K562 (cell line): ENCODE measurements at regions not wholly inside any gene's neighbourhood (a gene's known extent, or its start where the extent isn't known, plus 50 kb on each side); places are given as distances from the start of the nearest gene placed in this dataset.

Experiments used
- ATAC-seq: fragments of 200-7000 bp; cut with Tn5 transposase; 3 replicates; pipeline ENCODE4 v1.9.1; 2020; ENCODE audit warnings: moderate library complexity
- BruUV-seq: library from RNA; stranded (reverse); fragments of 400-500 nt; replicated peaks from 2 replicates; lab custom pipeline; 2021; lab: Mats Ljungman, UMichigan
- CTCF ChIA-PET: fragments of 300-600 bp; formaldehyde crosslinking; extraction: SDS; loops from one replicate; lab custom pipeline; 2021; ENCODE audit warnings: low intra/inter-chr PET ratio; lab: Yijun Ruan, JAX
- POLR2A ChIA-PET: fragments of 300-600, 350-650 bp; sonication (Branson Sonifier 250); formaldehyde crosslinking; extraction: SDS; loops from one replicate; lab custom pipeline; 2021; ENCODE audit warnings: antibody characterized with exemption, inconsistent platforms; lab: Yijun Ruan, JAX
- DNase-seq, 4 experiments: peaks; one replicate each; pipeline versions ENCODE4 v3.0.0 to v3.0.0-alpha.2; 2011 to 2018; ENCODE audit warnings: low spot score in 3 of 4, mixed read lengths in 3 of 4; ENCODE audit errors: extremely low read depth in 1 of 4
- FAIRE-seq: peaks from 2 replicates; lab custom pipeline; 2011; peaks lifted over from hg19 to GRCh38; lab: Jason Lieb, UNC
- H2AFZ ChIP-seq: 2 replicates; pipeline ENCODE4 v1.6.0; 2011; ENCODE audit warnings: low read depth, low read length, control low read depth, inconsistent platforms
- H3K27ac ChIP-seq: fragments of 200-600 bp; 3 replicates; pipeline ENCODE4 v1.8.0; 2011; ENCODE audit warnings: low read depth, mild to moderate bottlenecking, control low read depth, inconsistent platforms, low read length, moderate library complexity, mixed read lengths; ENCODE audit errors: extremely low read depth
- H3K27me3 ChIP-seq, 2 experiments: fragments of 300-600 bp in 1 of 2; 2 replicates in 1 of 2; 3 replicates in 1 of 2; pipeline versions ENCODE4 v1.6.0 to v1.8.0; 2011; ENCODE audit warnings: inconsistent platforms in 2 of 2, low read length in 2 of 2, mild to moderate bottlenecking in 1 of 2, mixed read lengths in 1 of 2, moderate library complexity in 1 of 2; ENCODE audit not compliant: control insufficient read depth in 2 of 2, insufficient read depth in 2 of 2
- H3K36me3 ChIP-seq: fragments of 300-600 bp; 3 replicates; pipeline ENCODE4 v1.8.0; 2011; ENCODE audit warnings: mild to moderate bottlenecking, low read length, inconsistent platforms; ENCODE audit not compliant: control insufficient read depth, insufficient read depth
- H3K4me1 ChIP-seq, 2 experiments: fragments of 200-600 bp in 1 of 2; replicated peaks in 1 of 2; 2 replicates in 1 of 2; 3 replicates in 1 of 2; pipeline versions ENCODE4 v1.5.1 to v1.8.0; 2011; ENCODE audit warnings: inconsistent platforms in 2 of 2, low read length in 2 of 2, mild to moderate bottlenecking in 1 of 2, mixed read lengths in 1 of 2, moderate library complexity in 1 of 2; ENCODE audit not compliant: control insufficient read depth in 2 of 2, insufficient read depth in 2 of 2
- H3K4me2 ChIP-seq: 2 replicates; pipeline ENCODE4 v1.6.1; 2011; ENCODE audit warnings: low read length, control low read depth, inconsistent platforms, mixed read lengths; ENCODE audit not compliant: insufficient read depth
- H3K4me3 ChIP-seq: fragments of 200-600 bp; sonication (generic), shearing (Covaris generic); 2 replicates; pipeline ENCODE4 v1.5.1; 2016; ENCODE audit warnings: control low read depth, inconsistent platforms
- H3K79me2 ChIP-seq: fragments of 200-600 bp; 3 replicates; pipeline ENCODE4 v1.8.0; 2011; ENCODE audit warnings: low read length, inconsistent platforms; ENCODE audit not compliant: control insufficient read depth, insufficient read depth
- H3K9ac ChIP-seq, 2 experiments: 2 replicates each; pipeline versions ENCODE4 v1.6.0 to v1.6.1; 2011; ENCODE audit warnings: low read depth in 2 of 2, low read length in 2 of 2, control low read depth in 1 of 2, inconsistent platforms in 1 of 2, mild to moderate bottlenecking in 1 of 2, mixed read lengths in 1 of 2; ENCODE audit not compliant: insufficient read depth in 1 of 2
- H3K9me1 ChIP-seq: one replicate; pipeline ENCODE4 v1.6.0; 2011; ENCODE audit warnings: inconsistent platforms, mild to moderate bottlenecking, low read length, moderate library complexity; ENCODE audit not compliant: control insufficient read depth, insufficient read depth
- H3K9me3 ChIP-seq: replicated peaks from 2 replicates; pipeline ENCODE4 v1.5.1; 2011; ENCODE audit warnings: low read depth, low read length, inconsistent platforms; ENCODE audit not compliant: control insufficient read depth, insufficient read depth
- H4K20me1 ChIP-seq: replicated peaks from 2 replicates; pipeline ENCODE4 v1.6.1; 2011; ENCODE audit warnings: low read length, inconsistent platforms, mixed read lengths; ENCODE audit not compliant: control insufficient read depth, insufficient read depth
- ATF7 ChIP-seq: fragments of 450-650 bp; IDR thresholded peaks from 2 replicates; pipeline ENCODE4 v1.7.1; 2014; ENCODE audit warnings: mild to moderate bottlenecking, moderate library complexity
- FOXJ3 ChIP-seq: sonication (generic); formaldehyde crosslinking; IDR thresholded peaks from 2 replicates; pipeline ENCODE4 v1.4.0; 2020; ENCODE audit warnings: mild to moderate bottlenecking, missing genetic modification reagents
- GATAD2A ChIP-seq: fragments of 450-650 bp; IDR thresholded peaks from 2 replicates; pipeline ENCODE4 v1.6.1; 2017
- KAT8 ChIP-seq: fragments of 450-650 bp; IDR thresholded peaks from 2 replicates; pipeline ENCODE4 v1.6.1; 2016; ENCODE audit warnings: low read depth, mild to moderate bottlenecking
- NCOA1 ChIP-seq: fragments of 450-650 bp; IDR thresholded peaks from 2 replicates; pipeline ENCODE4 v1.6.1; 2016; ENCODE audit warnings: low read depth
- POLR2G ChIP-seq: fragments of 200-400 bp; formaldehyde crosslinking; IDR thresholded peaks from 2 replicates; pipeline ENCODE4 v1.6.1; 2017; ENCODE audit warnings: low read depth, mild to moderate bottlenecking, antibody characterized with exemption, low read length, moderate library complexity
- RBM22 ChIP-seq: fragments of 200-400 bp; formaldehyde crosslinking; IDR thresholded peaks from 2 replicates; pipeline ENCODE4 v1.6.1; 2018; ENCODE audit warnings: low read length, low read depth; ENCODE audit not compliant: poor library complexity, severe bottlenecking
- SPI1 ChIP-seq: IDR thresholded peaks from 2 replicates; pipeline ENCODE4 v1.6.1; 2011; ENCODE audit warnings: low read depth, low read length, control low read depth, borderline replicate concordance
- TBL1XR1 ChIP-seq, 2 experiments: IDR thresholded peaks; 2 replicates each; pipeline ENCODE4 v1.6.1; 2012; ENCODE audit warnings: improper control_type of control experiment in 2 of 2, low read length in 2 of 2, mild to moderate bottlenecking in 1 of 2
- TBP ChIP-seq: optimal IDR thresholded peaks from 2 replicates; pipeline ENCODE3; 2011; ENCODE audit warnings: low read depth, low read length, improper control_type of control experiment
- TEAD1 ChIP-seq, 2 experiments: fragments of 450-650 bp in 1 of 2; sonication (generic) in 1 of 2; formaldehyde crosslinking; IDR thresholded peaks; 2 replicates each; pipeline versions ENCODE4 v1.4.0 to v1.8.0; 2020 to 2022; ENCODE audit warnings: mild to moderate bottlenecking in 2 of 2, missing genetic modification reagents in 1 of 2
- ZC3H4 ChIP-seq: sonication (generic); formaldehyde crosslinking; IDR thresholded peaks from 2 replicates; pipeline ENCODE4 v1.9.0; 2021; ENCODE audit warnings: missing genetic modification reagents, borderline replicate concordance
- ZNF561 ChIP-seq: fragments of 450-650 bp; formaldehyde crosslinking; conservative IDR thresholded peaks from 2 replicates; pipeline ENCODE4 v1.4.0; 2020; ENCODE audit warnings: mild to moderate bottlenecking, moderate library complexity
- ZNF785 ChIP-seq: fragments of 250-450 bp; sonication (Bioruptor Pico); IDR thresholded peaks from 2 replicates; pipeline ENCODE4 v1.4.0; 2020; ENCODE audit warnings: mild to moderate bottlenecking
- WGBS: fragments of 100-300 bp; shearing (Covaris generic); methylation state at CpG from one replicate; pipeline ENCODE4 v1.1.6; 2016; ENCODE audit warnings: low coverage, mixed read lengths; ENCODE audit not compliant: insufficient coverage; ENCODE audit errors: missing lambda C conversion rate; 5-methylcytosine and 5-hydroxymethylcytosine counted together
- in situ Hi-C: fragments of 300-500 bp; cut with MboI; formaldehyde crosslinking; loops from 4 replicates; pipeline ENCODE4 v1.15.0; 2018; ENCODE audit warnings: inconsistent platforms, mixed read lengths
- intact Hi-C: fragments of 100-400 bp; cut with micrococcal nuclease; formaldehyde crosslinking; loops from 2 replicates; pipeline ENCODE4 v1.14.2; 2022
- TF ChIP-seq, protein P1 (sequence below): fragments of 250-450 bp; sonication (Bioruptor Pico); IDR thresholded peaks from 2 replicates; pipeline ENCODE4 v1.4.0; 2020; ENCODE audit warnings: borderline replicate concordance

DNA sequence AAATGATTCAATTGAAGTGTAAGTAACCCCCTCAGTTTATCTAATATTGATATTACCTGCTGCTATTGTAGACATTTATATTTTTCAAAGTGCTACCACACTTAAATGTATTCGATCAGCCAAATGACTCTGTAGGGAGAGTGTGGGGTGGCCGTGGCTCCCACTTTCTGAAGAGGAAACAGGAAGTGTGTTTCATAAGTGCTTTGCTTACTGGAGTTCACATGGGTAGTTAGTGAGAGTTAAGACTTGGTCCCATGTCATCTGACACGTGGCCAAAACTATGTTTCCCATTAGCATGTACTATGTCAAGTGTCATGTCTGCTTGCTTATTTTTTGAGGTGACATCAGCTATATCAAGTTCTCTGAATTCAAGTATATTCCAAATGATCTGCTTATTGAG, 308.1 kb upstream of the GATB start:
- ChIA-PET POLR2A (no interaction called here), CTCF (no interaction called here)
- Histone ChIP-seq H3K4me2 (no peak overlapping the region), H3K4me3 (no peak overlapping the region), H3K36me3 (no peaks in the 10 kb centered on the region), H2AFZ (no peak overlapping the region), H3K27me3 (peaks cover 0 to 14% of the 10 kb centered on the region in 2 experiments; a peak in 2 of 5 replicates), H3K9me3 (no peaks in the 10 kb centered on the region), H3K4me1 (no peaks in the 10 kb centered on the region), H4K20me1 (no peaks in the 10 kb centered on the region), H3K27ac (no peak overlapping the region), H3K9ac (no peak overlapping the region), H3K79me2 (no peaks in the 10 kb centered on the region), H3K9me1 (no peaks in the 10 kb centered on the region)
- ATAC-seq: no peak
- WGBS: 0% methylated on average over 3 of the region's 3 CpGs
- intact Hi-C loops (no loop called here), in situ Hi-C loops (no loop called here)
- TF ChIP-seq TEAD1 (CRISPR knock-in tag; IDR thresholded peaks at IDR 0.05): no peak
- 0 out of 2 replicates have a peak, but pooled peaks have one; percentile 2 for TF ChIP-seq SPI1
- TF ChIP-seq TBP: no peak
- no TSS peak for BruUV-seq
- no peak for FAIRE-seq
- no peak for DNase-seq

DNA sequence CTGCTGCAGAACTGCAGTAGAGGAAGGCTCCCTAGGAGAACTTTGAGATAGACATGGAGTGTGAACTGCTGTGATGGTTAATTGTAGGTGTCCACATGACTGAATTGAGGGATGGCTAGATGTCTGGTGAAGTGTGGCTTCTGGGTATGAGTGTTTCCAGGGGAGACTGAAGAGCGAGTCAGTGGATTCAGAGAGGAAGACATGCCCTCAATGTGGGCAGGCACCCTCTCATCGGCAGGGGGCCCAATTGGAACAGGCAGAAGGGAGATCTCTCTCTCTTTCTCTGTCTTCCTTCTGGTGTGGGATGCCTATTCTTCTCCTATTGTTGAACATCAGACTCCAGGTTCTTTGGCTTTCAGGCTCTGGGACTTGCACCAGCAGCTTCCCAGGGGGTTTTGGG, 304.7 kb upstream of the GATB start:
- no peaks in the 10 kb centered on the region for H3K79me2 ChIP-seq
- peaks cover 0 to 4% of the 10 kb centered on the region in 2 experiments; a peak in 3 of 5 replicates for H3K27me3 ChIP-seq
- no peaks in the 10 kb centered on the region for H3K36me3 ChIP-seq
- no peak overlapping the region for H3K9ac ChIP-seq
- H3K9me1 ChIP-seq: no peaks in the 10 kb centered on the region
- CTCF ChIA-PET: no interaction called here
- intact Hi-C loops: no loop called here
- no peak overlapping the region for H3K27ac ChIP-seq
- no peak overlapping the region for H3K4me3 ChIP-seq
- no TSS peak for BruUV-seq
- no peaks in the 10 kb centered on the region for H3K9me3 ChIP-seq
- in situ Hi-C loops: no loop called here
- WGBS: 0% methylated on average over 2 of the region's 2 CpGs
- no peak for DNase-seq
- FAIRE-seq: no peak
- no peak overlapping the region for H3K4me2 ChIP-seq
- H3K4me1 ChIP-seq: no peaks in the 10 kb centered on the region
- POLR2A ChIA-PET: interaction anchor here (1.1 kb wide), 1 partner anchor 18 kb away, joined by 3 read pairs; no protein-coding TSS in a partner anchor
- H4K20me1 ChIP-seq: no peaks in the 10 kb centered on the region
- no peak for ATAC-seq
- H2AFZ ChIP-seq: no peak overlapping the region
- TF ChIP-seq POLR2G (no peak), TBL1XR1 (IDR thresholded peaks at IDR 0.05; ENCODE audit: low read length in 2 of 2) (no peak), GATAD2A (no peak), ATF7 (no peak), KAT8 (no peak), NCOA1 (no peak), FOXJ3 (CRISPR knock-in tag) (no peak), ZNF785 (CRISPR knock-in tag) (no peak), RBM22 (no peak), ZNF561 (CRISPR knock-in tag) (no peak), ZC3H4 (no peak)
- TF ChIP-seq, protein P1, sequence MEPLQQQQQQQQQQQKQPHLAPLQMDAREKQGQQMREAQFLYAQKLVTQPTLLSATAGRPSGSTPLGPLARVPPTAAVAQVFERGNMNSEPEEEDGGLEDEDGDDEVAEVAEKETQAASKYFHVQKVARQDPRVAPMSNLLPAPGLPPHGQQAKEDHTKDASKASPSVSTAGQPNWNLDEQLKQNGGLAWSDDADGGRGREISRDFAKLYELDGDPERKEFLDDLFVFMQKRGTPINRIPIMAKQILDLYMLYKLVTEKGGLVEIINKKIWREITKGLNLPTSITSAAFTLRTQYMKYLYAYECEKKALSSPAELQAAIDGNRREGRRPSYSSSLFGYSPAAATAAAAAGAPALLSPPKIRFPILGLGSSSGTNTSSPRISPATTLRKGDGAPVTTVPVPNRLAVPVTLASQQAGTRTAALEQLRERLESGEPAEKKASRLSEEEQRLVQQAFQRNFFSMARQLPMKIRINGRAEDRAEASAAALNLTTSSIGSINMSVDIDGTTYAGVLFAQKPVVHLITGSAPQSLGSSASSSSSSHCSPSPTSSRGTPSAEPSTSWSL: no peak
